Osteocyte (in vitro differentiated cells): ENCODE measurements at regions not wholly inside any gene's neighbourhood (a gene's known extent, or its start where the extent isn't known, plus 50 kb on each side); places are given as distances from the start of the nearest gene placed in this dataset.

Experiments
- DNase-seq: peaks from one replicate; pipeline ENCODE4 v3.0.0; 2021; ENCODE audit warnings: mixed read lengths; ENCODE audit not compliant: unreplicated experiment; ENCODE audit errors: extremely low spot score
- H3K27ac Mint-ChIP-seq: one replicate; pipeline ENCODE4 v1.8.0; 2021; ENCODE audit warnings: mild to moderate bottlenecking, mixed read lengths; ENCODE audit not compliant: unreplicated experiment
- H3K27me3 Mint-ChIP-seq: one replicate; pipeline ENCODE4 v1.8.0; 2021; ENCODE audit warnings: mixed read lengths; ENCODE audit not compliant: unreplicated experiment
- H3K36me3 Mint-ChIP-seq: one replicate; pipeline ENCODE4 v1.8.0; 2021; ENCODE audit warnings: mixed read lengths; ENCODE audit not compliant: unreplicated experiment
- H3K4me1 Mint-ChIP-seq: one replicate; pipeline ENCODE4 v1.8.0; 2021; ENCODE audit warnings: mixed read lengths; ENCODE audit not compliant: unreplicated experiment
- H3K4me3 Mint-ChIP-seq: one replicate; pipeline ENCODE4 v1.8.0; 2021; ENCODE audit warnings: mild to moderate bottlenecking, moderate library complexity, mixed read lengths; ENCODE audit not compliant: unreplicated experiment
- H3K9me3 Mint-ChIP-seq: one replicate; pipeline ENCODE4 v1.8.0; 2021; ENCODE audit warnings: mixed read lengths; ENCODE audit not compliant: unreplicated experiment
- TF ChIP-seq, protein P1 (sequence below): fragments of 200-600 bp; sonication (generic); IDR thresholded peaks from 2 replicates; pipeline ENCODE4 v1.5.0; 2021; ENCODE audit warnings: antibody characterized with exemption, mild to moderate bottlenecking, moderate library complexity

- Mint-ChIP-seq H3K4me1 (peaks cover 4% of the 10 kb centered on the region), H3K9me3 (no peaks in the 10 kb centered on the region), H3K4me3 (no peak overlapping the region), H3K27me3 (peaks cover 8% of the 10 kb centered on the region), H3K27ac (no peak overlapping the region), H3K36me3 (no peaks in the 10 kb centered on the region)
- no peak for DNase-seq
- TF ChIP-seq, protein P1, sequence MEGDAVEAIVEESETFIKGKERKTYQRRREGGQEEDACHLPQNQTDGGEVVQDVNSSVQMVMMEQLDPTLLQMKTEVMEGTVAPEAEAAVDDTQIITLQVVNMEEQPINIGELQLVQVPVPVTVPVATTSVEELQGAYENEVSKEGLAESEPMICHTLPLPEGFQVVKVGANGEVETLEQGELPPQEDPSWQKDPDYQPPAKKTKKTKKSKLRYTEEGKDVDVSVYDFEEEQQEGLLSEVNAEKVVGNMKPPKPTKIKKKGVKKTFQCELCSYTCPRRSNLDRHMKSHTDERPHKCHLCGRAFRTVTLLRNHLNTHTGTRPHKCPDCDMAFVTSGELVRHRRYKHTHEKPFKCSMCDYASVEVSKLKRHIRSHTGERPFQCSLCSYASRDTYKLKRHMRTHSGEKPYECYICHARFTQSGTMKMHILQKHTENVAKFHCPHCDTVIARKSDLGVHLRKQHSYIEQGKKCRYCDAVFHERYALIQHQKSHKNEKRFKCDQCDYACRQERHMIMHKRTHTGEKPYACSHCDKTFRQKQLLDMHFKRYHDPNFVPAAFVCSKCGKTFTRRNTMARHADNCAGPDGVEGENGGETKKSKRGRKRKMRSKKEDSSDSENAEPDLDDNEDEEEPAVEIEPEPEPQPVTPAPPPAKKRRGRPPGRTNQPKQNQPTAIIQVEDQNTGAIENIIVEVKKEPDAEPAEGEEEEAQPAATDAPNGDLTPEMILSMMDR, result no peak
Measured at GRCh38 chr6:108796875-108797274, 51.3 kb upstream of the ARMC2 start.

DNA sequence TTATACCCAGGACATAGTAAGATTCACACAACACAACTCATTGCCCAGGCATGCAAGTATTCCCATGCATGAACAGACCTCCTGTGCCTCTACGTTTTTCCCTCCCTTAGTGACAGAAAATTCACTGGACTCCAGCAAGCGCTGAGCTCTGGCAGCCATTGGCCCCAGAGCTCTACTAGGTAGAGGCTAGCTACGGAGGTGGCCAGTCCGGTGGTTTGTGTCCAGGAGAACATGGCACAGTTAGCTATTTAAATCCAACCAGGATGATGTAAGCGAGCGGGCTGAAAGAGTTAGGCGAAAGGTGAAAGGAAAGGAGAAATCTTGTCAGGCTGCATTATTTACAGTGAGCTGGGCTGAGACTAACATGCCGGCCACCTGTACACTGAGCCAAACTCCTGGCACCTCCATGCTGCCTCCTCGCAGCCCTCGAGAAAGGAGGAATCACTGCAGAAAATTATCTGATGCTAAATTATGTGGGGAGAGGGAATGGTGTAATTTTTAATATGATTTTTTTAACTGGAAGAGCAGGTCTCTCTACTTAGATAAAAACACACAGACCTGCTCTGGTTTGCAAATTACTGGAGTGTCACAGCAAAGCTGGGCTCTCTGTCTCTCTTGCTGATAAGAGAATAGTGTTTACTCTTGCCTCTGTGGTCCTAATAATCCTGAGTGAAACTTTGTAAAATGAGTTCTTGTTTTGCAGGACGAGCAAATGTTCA lies 50.1 kb upstream of the ARMC2 start:
- no peak for DNase-seq
- TF ChIP-seq, protein P1, result no peak
- Mint-ChIP-seq H3K4me3 (no peak overlapping the region), H3K9me3 (no peaks in the 10 kb centered on the region), H3K36me3 (no peaks in the 10 kb centered on the region), H3K27me3 (peaks cover 9% of the 10 kb centered on the region), H3K27ac (no peak overlapping the region), H3K4me1 (peaks cover 4% of the 10 kb centered on the region)
